ENCODE measurements at regions not wholly inside any gene's neighbourhood (a gene's known extent, or its start where the extent isn't known, plus 50 kb on each side); places are given as distances from the start of the nearest gene placed in this dataset.

- TF ChIP-seq, protein P1, sequence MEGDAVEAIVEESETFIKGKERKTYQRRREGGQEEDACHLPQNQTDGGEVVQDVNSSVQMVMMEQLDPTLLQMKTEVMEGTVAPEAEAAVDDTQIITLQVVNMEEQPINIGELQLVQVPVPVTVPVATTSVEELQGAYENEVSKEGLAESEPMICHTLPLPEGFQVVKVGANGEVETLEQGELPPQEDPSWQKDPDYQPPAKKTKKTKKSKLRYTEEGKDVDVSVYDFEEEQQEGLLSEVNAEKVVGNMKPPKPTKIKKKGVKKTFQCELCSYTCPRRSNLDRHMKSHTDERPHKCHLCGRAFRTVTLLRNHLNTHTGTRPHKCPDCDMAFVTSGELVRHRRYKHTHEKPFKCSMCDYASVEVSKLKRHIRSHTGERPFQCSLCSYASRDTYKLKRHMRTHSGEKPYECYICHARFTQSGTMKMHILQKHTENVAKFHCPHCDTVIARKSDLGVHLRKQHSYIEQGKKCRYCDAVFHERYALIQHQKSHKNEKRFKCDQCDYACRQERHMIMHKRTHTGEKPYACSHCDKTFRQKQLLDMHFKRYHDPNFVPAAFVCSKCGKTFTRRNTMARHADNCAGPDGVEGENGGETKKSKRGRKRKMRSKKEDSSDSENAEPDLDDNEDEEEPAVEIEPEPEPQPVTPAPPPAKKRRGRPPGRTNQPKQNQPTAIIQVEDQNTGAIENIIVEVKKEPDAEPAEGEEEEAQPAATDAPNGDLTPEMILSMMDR (IDR thresholded peaks at IDR 0.05) = no peak
- TF ChIP-seq POLR2A (IDR thresholded peaks at IDR 0.05) = no peak
- TF ChIP-seq POLR2AphosphoS5 (IDR thresholded peaks at IDR 0.05) = no peak
These were observed 257.9 kb downstream of the MAFB start for GRCh38 chr20:40431112-40431511.
